GM18907 (cell line): ENCODE measurements at regions not wholly inside any gene's neighbourhood (a gene's known extent, or its start where the extent isn't known, plus 50 kb on each side); places are given as distances from the start of the nearest gene placed in this dataset.
"Not testable (repeated sequence)": the region's sequence is repeated elsewhere in the genome, so short reads cannot be mapped to it uniquely, and the experiment has no call there.

Experiments
- ATAC-seq: cut with Tn5 transposase; IDR thresholded peaks from one replicate; pipeline ENCODE4 v1.9.1; 2021; ENCODE audit warnings: mild to moderate bottlenecking, moderate library complexity; ENCODE audit not compliant: unreplicated experiment

- ATAC-seq: no peak
These were observed 296.6 kb upstream of the PRICKLE1 start for GRCh38 chr12:42886160-42886559.

- no peak for ATAC-seq
These were observed 296.1 kb upstream of the PRICKLE1 start for GRCh38 chr12:42885677-42886076.

- ATAC-seq: no peak
These were observed 294.6 kb upstream of the PRICKLE1 start for GRCh38 chr12:42884116-42884515.

GRCh38 chr12:42873401-42873800 is 283.9 kb upstream of the PRICKLE1 start:
- no peak for ATAC-seq

GRCh38 chr12:42871816-42872215 is 282.3 kb upstream of the PRICKLE1 start:
- ATAC-seq: no peak

GRCh38 chr12:42868291-42868690 is 278.7 kb upstream of the PRICKLE1 start:
- no peak for ATAC-seq

- ATAC-seq: no peak
These were observed 275.7 kb upstream of the PRICKLE1 start for GRCh38 chr12:42865282-42865681.

GRCh38 chr12:42862055-42862454 is 272.5 kb upstream of the PRICKLE1 start:
- no peak for ATAC-seq

- ATAC-seq: not testable (repeated sequence)
These were observed 270.8 kb upstream of the PRICKLE1 start for GRCh38 chr12:42860331-42860730.

GRCh38 chr12:42859612-42860011 is 270.1 kb upstream of the PRICKLE1 start:
- no peak for ATAC-seq

- no peak for ATAC-seq
These were observed 267.6 kb upstream of the PRICKLE1 start for GRCh38 chr12:42857106-42857505.

GRCh38 chr12:42855362-42855950 is 265.9 kb upstream of the PRICKLE1 start:
- no peak for ATAC-seq

- ATAC-seq: no peak
These were observed 265.3 kb upstream of the PRICKLE1 start for GRCh38 chr12:42854826-42855225.

GRCh38 chr12:42854208-42854607 is 264.7 kb upstream of the PRICKLE1 start:
- ATAC-seq: no peak

- no peak for ATAC-seq
These were observed 264.0 kb upstream of the PRICKLE1 start for GRCh38 chr12:42853370-42854140.

GRCh38 chr12:42846782-42847181 is 257.2 kb upstream of the PRICKLE1 start:
- ATAC-seq: no peak

GRCh38 chr12:42834062-42834461 is 244.5 kb upstream of the PRICKLE1 start:
- no peak for ATAC-seq

- ATAC-seq: no peak
These were observed 239.3 kb upstream of the PRICKLE1 start for GRCh38 chr12:42828836-42829235.

- ATAC-seq: no peak
These were observed 234.8 kb upstream of the PRICKLE1 start for GRCh38 chr12:42824327-42824726.

- ATAC-seq: no peak
These were observed 234.1 kb upstream of the PRICKLE1 start for GRCh38 chr12:42823679-42824078.

GRCh38 chr12:42819846-42820245 is 230.3 kb upstream of the PRICKLE1 start:
- ATAC-seq: no peak

GRCh38 chr12:42815068-42815467 is 225.5 kb upstream of the PRICKLE1 start:
- ATAC-seq: no peak

- no peak for ATAC-seq
These were observed 223.3 kb upstream of the PRICKLE1 start for GRCh38 chr12:42812871-42813270.
